KBM-7 (cell line): ENCODE measurements at regions not wholly inside any gene's neighbourhood (a gene's known extent, or its start where the extent isn't known, plus 50 kb on each side); places are given as distances from the start of the nearest gene placed in this dataset.
"Not testable (repeated sequence)": the region's sequence is repeated elsewhere in the genome, so short reads cannot be mapped to it uniquely, and the experiment has no call there.

Experiments used
- DNase-seq: peaks from one replicate; pipeline ENCODE4 v3.0.0-alpha.2; 2015
- in situ Hi-C: fragments of 300-500 bp; cut with MboI; formaldehyde crosslinking; loops from 2 replicates; pipeline ENCODE4 v1.14.3; 2020; ENCODE audit warnings: low sequenced_read_pairs, low pct_unique_long_range_greater_than_20kb, mixed read lengths

DNA sequence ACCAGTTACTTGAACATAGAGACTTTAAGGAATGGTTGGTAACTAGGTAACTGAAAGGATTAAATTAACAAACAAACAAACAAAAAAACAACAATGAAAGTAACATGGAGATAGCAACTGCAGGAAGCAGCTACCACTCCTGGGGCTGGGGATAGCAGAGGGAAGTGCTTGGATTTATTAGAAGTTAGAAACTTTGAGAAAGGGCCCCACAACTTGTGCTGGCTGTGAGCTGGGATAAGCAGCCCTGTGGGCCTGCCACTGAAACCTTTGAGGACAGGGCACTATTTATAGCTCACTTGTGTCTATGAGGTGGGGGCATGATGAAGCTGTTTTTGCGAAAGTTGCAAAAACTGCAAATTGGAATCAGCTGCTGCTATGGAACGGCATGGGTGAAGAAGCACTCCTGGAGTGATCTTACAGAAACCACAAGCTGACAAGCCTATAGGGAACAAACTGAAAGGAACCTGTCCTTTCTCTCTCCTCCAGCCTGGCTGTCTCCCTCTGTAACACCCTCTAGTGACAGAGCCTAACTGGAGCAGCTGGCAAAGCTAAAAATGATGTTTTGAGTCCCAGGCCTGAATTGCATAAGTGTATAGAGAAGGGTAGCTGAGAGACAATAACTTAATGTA lies 91.4 kb upstream of the RANBP6 start:
- peak; percentile 54 for DNase-seq
- in situ Hi-C loops, result no loop called here

DNA sequence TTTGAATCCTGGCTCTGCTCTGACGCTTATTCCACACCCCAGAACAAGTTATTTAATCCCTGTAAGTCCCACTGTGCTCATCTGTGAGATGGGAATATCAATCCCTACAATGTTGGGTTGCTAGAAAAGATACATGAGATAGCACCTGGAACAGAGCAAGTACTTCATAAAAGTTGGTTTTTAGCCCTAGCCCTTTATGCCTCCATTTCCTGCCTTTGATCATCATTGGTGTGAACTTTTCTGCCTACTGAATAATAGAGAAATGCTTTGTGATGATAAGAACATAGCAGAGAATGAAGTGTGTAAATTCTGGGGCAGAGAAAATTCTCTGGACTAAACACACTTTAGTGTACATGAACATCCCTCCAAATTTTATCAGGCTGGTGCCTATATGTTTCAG lies 90.3 kb upstream of the RANBP6 start:
- in situ Hi-C loops, result no loop called here
- DNase-seq, result no peak

DNA sequence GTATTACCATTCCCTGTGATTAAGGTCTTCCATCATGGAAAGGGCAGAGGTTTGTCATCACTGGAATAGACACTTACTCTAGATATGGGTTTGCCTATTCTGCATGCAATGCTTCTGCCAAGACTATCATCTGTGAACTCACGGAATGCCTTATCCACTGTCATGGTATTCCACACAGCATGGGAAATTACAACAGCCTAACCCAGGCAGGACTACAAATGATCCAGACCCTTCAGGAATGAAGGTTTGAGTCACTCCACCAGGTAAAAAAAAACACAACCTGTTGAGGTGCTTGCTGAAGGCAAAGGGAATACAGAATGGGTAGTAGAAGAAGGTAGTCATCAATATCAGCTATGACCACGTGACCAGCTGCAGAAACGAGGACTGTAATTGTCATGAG lies 89.0 kb upstream of the RANBP6 start:
- DNase-seq, in situ Hi-C loops: not testable (repeated sequence)

DNA sequence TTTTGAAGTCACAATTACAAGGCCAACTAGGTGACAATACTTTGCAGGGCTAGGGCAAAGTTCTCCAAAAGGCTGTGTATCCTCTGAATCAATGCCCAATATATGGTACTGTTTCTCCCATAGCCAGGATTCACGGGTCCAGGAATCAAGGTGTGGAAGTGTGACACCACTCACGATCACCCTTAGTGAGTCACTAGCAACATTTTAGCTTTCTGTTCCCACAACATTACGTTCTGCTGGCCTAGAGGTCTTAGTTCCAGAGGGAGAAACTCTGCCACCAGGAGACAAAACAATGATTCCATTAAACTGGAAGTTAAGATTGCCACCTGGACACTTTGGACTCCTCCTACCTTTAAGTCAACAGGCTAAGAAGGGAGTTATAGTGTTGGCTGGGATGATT lies 88.5 kb upstream of the RANBP6 start:
- DNase-seq, in situ Hi-C loops: not testable (repeated sequence)

DNA sequence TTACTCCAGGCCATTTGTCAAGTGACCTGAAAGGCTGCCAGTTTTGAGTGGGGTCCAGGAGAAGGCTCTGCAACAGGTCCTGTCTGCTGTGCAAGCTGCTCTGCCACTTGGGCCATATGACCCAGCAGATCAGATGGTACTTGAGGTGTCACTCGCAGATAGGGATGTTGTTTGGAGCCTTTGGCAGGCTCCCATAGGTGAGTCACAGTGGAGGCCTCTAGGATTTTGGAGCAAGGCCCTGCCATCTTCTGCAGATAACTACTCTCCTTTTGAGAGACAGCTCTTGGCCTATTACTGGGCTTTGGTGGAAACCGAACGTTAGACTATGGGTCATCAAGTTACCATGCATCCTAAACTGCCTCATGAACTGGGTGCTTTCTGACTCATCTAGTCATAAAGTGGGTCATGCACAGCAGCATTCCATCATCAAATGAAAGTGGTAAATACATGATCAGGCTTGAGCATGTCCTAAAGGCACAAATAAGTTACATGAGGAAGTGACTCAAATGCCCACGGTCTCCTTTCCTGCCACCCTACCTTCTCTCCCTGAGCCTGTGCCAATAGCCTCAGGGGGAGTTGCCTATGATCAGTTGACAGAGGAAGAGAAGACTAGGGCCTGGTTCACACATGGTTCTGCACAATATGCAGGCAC lies 87.0 kb upstream of the RANBP6 start:
- DNase-seq, result not testable (repeated sequence)

DNA sequence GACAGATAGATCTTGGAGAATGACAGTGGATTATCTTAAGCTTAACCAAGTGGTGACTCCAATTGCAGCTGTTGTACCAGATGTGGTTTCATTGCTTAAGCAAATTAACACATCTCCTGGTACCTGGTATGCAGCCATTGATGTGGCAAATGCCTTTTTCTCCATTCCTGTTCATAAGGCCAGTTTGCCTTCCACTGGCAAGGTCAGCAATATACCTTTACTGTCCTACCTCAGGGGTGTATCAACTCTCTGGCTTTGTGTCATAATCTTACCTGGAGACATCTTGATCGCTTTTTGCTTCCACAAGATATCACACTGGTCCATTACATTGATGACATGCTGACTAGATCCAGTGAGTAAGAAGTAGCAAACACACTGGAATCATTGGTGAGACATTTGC lies 86.3 kb upstream of the RANBP6 start:
- DNase-seq, in situ Hi-C loops: not testable (repeated sequence)

More for the DNA sequence above, 87.0 kb upstream of the RANBP6 start:
- in situ Hi-C loops, result not testable (repeated sequence)

DNA sequence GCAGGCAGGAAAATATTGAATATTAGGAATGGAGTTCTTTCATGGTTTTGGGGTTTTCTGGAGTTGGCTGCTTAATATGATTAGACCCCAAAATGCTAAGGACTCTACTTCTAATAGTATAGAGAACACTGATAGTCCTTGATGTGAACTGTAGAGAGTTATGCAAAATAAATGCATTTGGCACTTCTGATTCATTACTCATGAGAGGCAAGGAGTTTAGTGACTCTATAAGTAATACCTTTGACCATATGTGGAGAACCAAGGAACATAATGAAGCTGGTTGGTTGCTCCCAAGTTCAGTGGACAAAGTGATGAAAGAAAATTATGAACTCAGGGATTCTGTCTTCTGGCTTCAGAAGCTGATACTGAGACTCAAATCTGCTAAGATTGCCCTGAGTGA lies 83.9 kb upstream of the RANBP6 start:
- DNase-seq, in situ Hi-C loops: not testable (repeated sequence)

DNA sequence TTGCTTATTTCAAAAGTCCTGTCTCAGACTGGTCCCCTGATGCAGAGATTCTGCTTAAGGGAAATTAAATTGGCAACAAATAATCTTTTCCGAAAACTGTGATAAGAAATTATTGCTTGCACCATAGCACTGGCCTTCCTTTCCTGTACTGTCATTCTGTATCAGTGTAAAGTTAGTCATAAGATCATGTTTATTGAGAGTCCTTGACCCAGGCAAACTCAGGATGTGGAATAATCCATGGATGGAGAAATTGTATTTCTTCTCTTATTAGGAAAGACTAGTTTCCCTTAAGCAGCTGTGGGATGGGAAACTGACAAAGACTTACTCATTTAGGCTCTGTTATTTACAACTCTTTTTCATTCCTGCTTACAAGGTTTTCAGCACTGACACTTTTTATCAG lies 83.0 kb upstream of the RANBP6 start:
- DNase-seq, result no peak
- in situ Hi-C loops, result no loop called here

DNA sequence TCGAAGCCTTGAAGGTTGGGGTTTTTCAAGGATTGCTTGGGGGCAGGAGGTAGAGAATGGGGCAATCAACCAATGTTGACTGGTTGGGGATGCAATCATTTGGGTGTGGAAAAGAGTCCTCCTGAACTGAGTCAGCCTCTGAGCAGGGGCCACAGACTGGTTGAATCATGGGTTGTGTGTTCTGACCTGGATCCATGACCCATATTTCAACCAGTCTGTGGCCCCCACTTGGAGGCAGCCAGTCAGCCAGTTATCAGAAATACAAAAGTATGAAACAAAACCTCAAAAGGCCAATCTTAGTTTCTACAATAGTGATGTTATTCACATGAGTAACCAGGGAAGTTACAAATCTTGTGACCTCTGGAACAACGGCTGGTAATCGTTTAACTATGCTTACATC lies 81.4 kb upstream of the RANBP6 start:
- no peak for DNase-seq
- in situ Hi-C loops, result no loop called here

DNA sequence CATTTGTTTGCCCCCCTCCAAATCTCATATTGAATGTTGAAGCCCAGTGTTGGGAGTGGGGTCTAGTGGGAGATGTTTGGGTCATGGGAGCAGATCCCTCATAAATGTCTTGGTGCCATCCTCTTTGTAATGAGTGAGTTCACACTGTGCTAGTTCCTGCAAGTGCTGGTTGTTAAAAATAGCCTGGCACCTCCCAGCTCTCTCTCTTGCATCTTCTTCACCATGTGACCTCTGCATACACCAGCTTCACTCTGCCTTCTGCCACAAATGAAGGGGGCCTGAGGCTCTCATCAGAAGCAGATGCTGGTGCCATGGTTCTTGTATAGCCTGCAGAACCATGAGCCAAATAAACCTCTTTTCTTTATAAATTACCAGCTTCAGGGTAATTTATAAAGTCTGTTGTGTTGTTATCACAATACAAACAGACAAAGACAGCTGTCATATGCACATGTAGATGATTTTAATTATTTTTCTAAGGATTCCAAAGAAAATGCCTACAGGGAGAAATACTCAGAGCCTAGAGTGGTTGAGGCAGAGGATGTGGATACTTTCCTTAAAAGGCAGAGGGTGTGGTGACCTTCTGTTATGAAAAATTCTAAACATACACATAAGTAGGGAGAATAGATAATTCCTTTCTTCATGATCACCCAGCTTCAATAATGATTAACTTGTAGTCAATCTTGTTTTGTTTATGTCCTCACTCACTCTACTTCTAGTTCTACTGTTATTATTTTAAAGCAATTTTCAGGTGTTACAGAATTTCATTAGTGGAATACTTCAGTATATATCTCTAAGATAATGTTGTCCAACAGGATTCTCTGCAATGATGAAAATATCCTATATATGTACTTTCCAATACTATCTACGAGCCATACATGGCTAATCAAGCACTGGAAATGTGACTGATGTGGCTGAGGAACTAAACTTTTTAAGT lies 75.1 kb upstream of the RANBP6 start:
- in situ Hi-C loops, result no loop called here
- DNase-seq, result no peak

DNA sequence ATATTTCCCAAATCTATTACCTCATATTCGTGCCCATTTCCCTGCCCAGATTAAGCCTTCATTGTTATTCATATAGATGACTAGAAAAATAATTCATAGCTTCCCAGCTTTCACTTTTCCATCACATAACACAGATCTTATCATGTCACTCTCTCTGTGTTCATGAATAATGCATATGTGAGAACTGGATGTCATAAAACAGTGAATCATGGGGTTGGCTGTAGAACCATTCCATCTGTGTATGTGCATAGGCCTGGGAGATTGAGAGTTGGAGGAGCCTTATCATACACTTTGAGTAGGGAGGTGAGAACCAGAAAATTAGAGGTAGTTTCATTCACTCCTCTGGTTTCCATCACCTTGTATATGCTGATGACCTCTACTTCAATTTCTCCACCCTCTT lies 73.9 kb upstream of the RANBP6 start:
- no peak for DNase-seq
- in situ Hi-C loops, result no loop called here

DNA sequence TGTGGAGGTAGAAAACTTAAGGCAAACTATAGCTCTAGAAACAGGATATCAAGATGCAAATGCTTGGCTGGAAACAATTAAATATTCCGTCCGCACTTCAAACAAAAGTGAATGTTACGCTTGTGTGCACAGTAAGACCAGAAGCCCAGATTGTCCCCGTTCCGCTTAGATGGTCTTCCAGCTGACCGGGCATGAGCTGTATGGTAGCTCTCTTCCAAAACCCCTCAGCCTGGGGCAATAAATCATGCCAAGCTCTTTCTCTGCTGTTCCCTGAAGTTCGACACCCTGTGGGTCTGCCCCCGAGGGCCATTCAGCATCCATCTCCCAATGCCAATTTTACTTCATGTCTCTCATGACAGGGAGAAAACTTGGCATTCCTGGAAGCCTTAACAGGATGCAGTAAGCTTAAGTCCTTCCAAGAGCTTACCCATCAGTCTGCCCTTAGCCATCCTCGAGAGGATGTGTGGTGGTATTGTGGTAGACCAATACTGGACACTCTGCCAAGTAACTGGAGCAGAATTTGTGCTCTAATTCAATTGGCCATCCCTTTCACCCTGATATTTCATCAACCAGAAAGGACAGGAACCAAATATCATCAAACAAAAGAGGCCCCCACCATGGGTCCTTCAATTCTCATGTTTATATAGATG lies 70.7 kb upstream of the RANBP6 start:
- in situ Hi-C loops, result no loop called here
- no peak for DNase-seq

DNA sequence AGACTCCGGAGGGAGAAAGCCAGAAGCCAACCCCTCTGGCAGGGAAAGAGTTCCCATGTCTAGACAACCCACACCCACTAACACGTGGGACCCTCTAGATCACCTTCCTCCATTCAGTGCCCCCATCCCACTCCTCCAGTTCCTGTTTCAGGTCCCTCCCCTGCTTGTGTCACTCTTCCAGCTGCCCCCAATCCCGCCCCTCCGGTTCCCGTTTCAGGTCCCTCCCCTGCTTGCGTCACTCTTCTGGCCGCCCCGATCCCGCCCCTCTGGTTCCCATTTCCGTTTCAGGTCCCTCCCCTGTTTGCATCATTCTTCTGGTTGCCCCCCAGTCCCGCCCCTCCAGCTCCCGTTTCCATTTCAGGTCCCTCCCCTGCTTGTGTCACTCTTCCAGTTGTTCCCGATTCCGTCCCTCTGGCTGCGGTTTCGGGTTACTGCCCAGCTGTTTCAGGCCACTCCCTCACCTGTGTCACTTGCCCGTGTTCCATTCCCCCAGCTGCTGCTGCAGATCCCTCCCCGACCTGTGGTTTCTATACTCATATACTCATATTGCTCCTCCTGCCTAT lies 64.8 kb upstream of the RANBP6 start:
- peak; percentile 67 for DNase-seq
- in situ Hi-C loops, result no loop called here

DNA sequence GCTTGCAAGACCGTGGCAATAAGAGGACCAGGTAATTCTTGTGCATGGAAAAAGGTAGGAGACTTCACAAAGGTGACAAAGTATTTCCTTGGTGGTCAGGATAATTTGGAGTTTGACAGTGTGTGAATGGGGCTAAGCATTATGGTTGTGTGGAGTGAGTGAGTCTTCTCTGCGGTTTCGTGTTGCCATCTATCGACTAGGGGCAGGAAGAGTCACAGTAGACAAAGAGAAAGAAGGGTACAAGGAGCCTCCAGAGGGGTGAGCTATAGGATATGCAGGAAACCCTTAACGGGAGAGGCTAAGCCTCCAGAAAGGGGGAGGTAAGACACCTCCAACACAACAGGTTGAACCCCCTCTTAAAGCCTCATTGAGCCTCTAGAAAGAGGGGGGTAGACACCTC lies 64.0 kb upstream of the RANBP6 start:
- in situ Hi-C loops, result no loop called here
- no peak for DNase-seq

DNA sequence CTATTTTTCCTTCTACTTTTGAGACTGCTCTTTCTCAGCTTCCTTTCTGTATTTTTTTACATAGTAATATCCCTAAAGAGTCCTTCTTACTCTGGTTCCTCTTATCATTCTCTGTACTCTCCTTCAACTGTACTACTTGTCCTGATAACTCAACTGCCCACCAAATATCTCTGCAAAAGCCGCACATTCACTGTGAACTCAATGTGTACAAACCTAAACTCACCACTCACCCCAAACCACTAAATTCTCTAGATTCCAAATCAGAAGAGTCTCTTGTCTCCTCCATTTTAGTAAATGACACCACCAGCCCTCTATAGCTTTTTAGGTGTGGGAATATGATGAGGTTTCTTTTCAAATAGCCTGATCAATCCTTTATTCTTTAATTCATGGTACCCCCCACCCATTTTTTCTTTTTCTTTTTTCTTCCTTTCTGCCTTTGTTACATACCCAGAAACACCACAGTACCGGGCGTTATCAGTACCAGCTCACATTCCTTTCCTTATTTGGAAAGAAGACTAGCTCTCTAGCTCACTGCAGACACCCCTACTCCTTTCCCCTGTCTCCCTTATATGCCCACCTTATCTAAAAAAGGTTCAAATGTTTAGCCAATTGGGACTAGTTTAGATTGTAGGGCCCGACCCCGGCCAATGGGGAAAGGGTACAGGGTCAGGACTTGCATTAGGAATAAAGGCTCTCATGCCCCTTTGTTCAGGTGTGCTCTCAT lies 63.1 kb upstream of the RANBP6 start:
- DNase-seq, result no peak

DNA sequence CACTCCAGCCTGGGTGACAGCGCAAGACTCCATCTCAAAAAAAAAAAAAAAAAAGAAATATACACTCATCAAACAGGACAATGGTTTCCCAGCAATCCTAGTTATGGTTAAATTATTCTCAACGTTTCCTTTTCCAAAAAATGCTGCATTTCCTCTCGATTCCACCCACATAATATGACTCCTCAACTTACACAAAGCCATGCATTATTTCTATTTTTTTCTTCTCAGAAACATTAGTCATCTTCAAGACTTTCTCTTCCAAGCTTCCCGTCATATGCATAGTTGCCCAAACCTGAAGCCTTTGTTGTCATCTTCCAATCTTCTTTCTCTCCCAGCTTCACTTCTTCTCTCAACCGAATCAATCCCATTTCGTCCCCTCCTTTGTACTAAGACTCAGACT lies 61.4 kb upstream of the RANBP6 start:
- DNase-seq, result no peak
- in situ Hi-C loops, result no loop called here

More for the DNA sequence above, 63.1 kb upstream of the RANBP6 start:
- in situ Hi-C loops, result no loop called here

DNA sequence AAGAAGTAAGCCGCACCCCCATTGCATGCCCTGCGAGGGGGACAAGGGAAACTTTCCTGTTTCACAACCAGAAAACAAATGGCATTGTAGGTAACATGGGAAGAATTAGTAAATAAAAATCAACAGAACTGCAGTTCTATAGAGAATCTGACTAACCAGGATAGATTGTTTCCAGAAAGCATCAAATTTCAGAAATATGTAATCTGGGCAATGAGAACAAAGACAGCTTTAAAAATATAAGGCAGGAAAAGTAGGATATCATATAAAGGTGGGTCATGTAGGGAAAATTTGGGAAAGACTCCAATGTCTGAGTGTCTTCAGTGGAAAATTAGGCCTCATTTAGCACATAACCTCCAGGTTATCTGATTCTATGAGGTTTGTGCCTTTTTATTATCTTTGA lies 58.3 kb upstream of the RANBP6 start:
- in situ Hi-C loops, result no loop called here
- DNase-seq, result no peak

DNA sequence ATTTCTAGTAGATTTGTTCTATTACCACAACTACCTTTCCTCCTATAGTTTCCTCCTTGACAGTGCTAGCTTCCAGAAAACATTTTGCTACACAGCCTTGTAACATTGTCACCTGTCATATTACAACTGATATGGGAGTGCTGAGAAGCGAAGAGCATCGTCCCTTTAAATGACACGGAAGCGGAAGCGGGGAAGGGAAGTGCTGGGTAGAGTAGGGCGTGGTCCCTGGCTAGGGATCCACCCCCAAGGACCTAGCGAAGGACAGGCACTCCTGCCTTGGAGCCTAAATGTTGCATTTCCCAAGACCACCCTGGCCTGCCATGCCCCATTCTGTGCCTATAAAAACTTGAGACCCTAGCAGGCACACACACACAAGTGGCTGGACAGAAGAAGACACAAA lies 57.4 kb upstream of the RANBP6 start:
- DNase-seq, result no peak
- in situ Hi-C loops, result no loop called here

DNA sequence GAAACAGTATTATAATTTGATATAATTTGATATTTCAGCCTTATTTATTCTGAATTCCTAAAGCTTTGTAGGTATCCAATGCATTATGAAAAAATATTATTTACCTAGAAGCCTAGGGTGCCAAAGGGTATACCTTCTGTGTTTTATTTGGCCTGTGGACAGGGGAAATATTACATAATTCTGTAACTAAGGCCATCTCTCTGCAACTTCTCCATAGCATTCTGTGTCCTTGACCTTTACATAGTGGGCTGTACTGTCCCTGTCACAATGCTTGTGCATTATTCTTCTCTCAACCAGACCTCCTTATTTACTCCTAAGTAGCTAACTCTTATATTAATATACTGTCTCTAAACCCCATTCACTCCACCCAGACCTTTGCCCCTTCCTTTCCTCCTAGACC lies 57.0 kb upstream of the RANBP6 start:
- no peak for DNase-seq
- in situ Hi-C loops, result no loop called here
